NCI-H82 treated with DMSO at 0.1 percent for 48 hours (cell line): ENCODE measurements at regions not wholly inside any gene's neighbourhood (a gene's known extent, or its start where the extent isn't known, plus 50 kb on each side); places are given as distances from the start of the nearest gene placed in this dataset.
A peak's percentile ranks its signal among the peaks of the same experiment; 100 is the strongest.

Experiments used
- DNase-seq: peaks from one replicate; lab custom pipeline; 2025; ENCODE audit not compliant: unreplicated experiment; lab: John Stamatoyannopoulos, UW

GRCh38 chr9:81394881-81395675 is 294.3 kb downstream of the TLE1 start:
- DNase-seq, result no peak

GRCh38 chr9:81393985-81394811 is 295.1 kb downstream of the TLE1 start:
- DNase-seq, result no peak

- no peak for DNase-seq
Measured at GRCh38 chr9:81391457-81391825, 297.9 kb downstream of the TLE1 start.

GRCh38 chr9:81390792-81391456 is 298.4 kb downstream of the TLE1 start:
- DNase-seq, result no peak

GRCh38 chr9:81389569-81389993 is 299.8 kb downstream of the TLE1 start:
- no peak for DNase-seq

- no peak for DNase-seq
Measured at GRCh38 chr9:81388831-81389230, 300.5 kb downstream of the TLE1 start.

- peak; percentile 1 for DNase-seq
Measured at GRCh38 chr9:81387360-81388106, 301.8 kb downstream of the TLE1 start.

- DNase-seq, result no peak
Measured at GRCh38 chr9:81384911-81385310, 304.4 kb downstream of the TLE1 start.

- DNase-seq, result no peak
Measured at GRCh38 chr9:81382281-81382680, 307.1 kb downstream of the TLE1 start.

- DNase-seq, result no peak
Measured at GRCh38 chr9:81381694-81382093, 307.7 kb downstream of the TLE1 start.

- no peak for DNase-seq
Measured at GRCh38 chr9:81380504-81381359, 308.6 kb downstream of the TLE1 start.

- DNase-seq, result no peak
Measured at GRCh38 chr9:81379655-81380054, 309.7 kb downstream of the TLE1 start.

GRCh38 chr9:81377921-81378320 is 311.4 kb downstream of the TLE1 start:
- DNase-seq, result no peak

- DNase-seq, result no peak
Measured at GRCh38 chr9:81377320-81377719, 312.0 kb downstream of the TLE1 start.

GRCh38 chr9:81375187-81376100 is 313.9 kb downstream of the TLE1 start:
- no peak for DNase-seq

- no peak for DNase-seq
Measured at GRCh38 chr9:81374459-81375186, 314.7 kb downstream of the TLE1 start.

GRCh38 chr9:81373294-81373693 is 316.1 kb downstream of the TLE1 start:
- no peak for DNase-seq

GRCh38 chr9:81372628-81373191 is 316.6 kb downstream of the TLE1 start:
- no peak for DNase-seq
